HepG2 (cell line): ENCODE measurements at regions not wholly inside any gene's neighbourhood (a gene's known extent, or its start where the extent isn't known, plus 50 kb on each side); places are given as distances from the start of the nearest gene placed in this dataset.

Source experiments
- ATAC-seq: fragments of 200-7000 bp; cut with Tn5 transposase; 3 replicates; pipeline ENCODE4 v1.9.1; 2020; ENCODE audit warnings: mild to moderate bottlenecking, moderate library complexity
- BruUV-seq: library from RNA; stranded (reverse); fragments of 400-500 nt; replicated peaks from 2 replicates; lab custom pipeline; 2021; lab: Mats Ljungman, UMichigan
- CTCF ChIA-PET: fragments of 300-600 bp; formaldehyde crosslinking; extraction: SDS; loops from one replicate; lab custom pipeline; 2021; ENCODE audit warnings: low total read pairs, inconsistent platforms, low intra/inter-chr PET ratio; lab: Yijun Ruan, JAX
- POLR2A ChIA-PET: fragments of 350-600 bp; sonication (Branson Sonifier 250); formaldehyde crosslinking; loops from one replicate; lab custom pipeline; 2020; ENCODE audit warnings: antibody characterized with exemption, inconsistent platforms; lab: Yijun Ruan, JAX
- DNase-seq: peaks from one replicate; pipeline ENCODE4 v3.0.0-alpha.2; 2015; ENCODE audit warnings: low spot score
- FAIRE-seq: peaks from 3 replicates; lab custom pipeline; 2011; peaks lifted over from hg19 to GRCh38; lab: Jason Lieb, UNC
- H2AFZ ChIP-seq: one replicate; pipeline ENCODE4 v1.6.1; 2011; ENCODE audit warnings: low read length, inconsistent platforms
- H3K27ac ChIP-seq: fragments of 300-600 bp; 3 replicates; pipeline ENCODE4 v1.8.0; 2011; ENCODE audit warnings: mixed run types, mild to moderate bottlenecking, mixed read lengths, low read length, inconsistent platforms; ENCODE audit not compliant: insufficient read depth; ENCODE audit errors: extremely low read length
- H3K27me3 ChIP-seq, 2 experiments: fragments of 200-600 bp in 1 of 2; 2 replicates in 1 of 2; 3 replicates in 1 of 2; pipeline versions ENCODE4 v1.6.0 to v1.8.0; 2011; ENCODE audit warnings: low read length in 2 of 2, mild to moderate bottlenecking in 2 of 2, moderate library complexity in 2 of 2, inconsistent platforms in 1 of 2; ENCODE audit not compliant: insufficient read depth in 2 of 2, control insufficient read depth in 1 of 2
- H3K36me3 ChIP-seq, 2 experiments: fragments of 200-600 bp in 1 of 2; replicated peaks in 1 of 2; 2 replicates in 1 of 2; 3 replicates in 1 of 2; pipeline versions ENCODE4 v1.5.1 to v1.8.0; 2011; ENCODE audit warnings: low read length in 2 of 2, inconsistent platforms in 1 of 2; ENCODE audit not compliant: insufficient read depth in 2 of 2, control insufficient read depth in 1 of 2
- H3K4me1 ChIP-seq: 2 replicates; pipeline ENCODE4 v1.5.1; 2012; ENCODE audit warnings: low read length, inconsistent platforms; ENCODE audit not compliant: insufficient read depth
- H3K4me2 ChIP-seq: 2 replicates; pipeline ENCODE4 v1.6.0; 2011; ENCODE audit warnings: low read depth, low read length, inconsistent platforms
- H3K4me3 ChIP-seq, 3 experiments: fragments of 200-600 bp in 1 of 3; sonication (generic), shearing (Covaris generic) in 1 of 3; replicated peaks in 1 of 3; 2 replicates each; pipeline ENCODE4 v1.5.1; 2011 to 2016; ENCODE audit warnings: low read length in 3 of 3, inconsistent platforms in 2 of 3, low read depth in 2 of 3, mild to moderate bottlenecking in 2 of 3, control low read depth in 1 of 3, mixed read lengths in 1 of 3; ENCODE audit not compliant: insufficient read depth in 1 of 3
- H3K79me2 ChIP-seq: one replicate; pipeline ENCODE4 v1.6.1; 2011; ENCODE audit warnings: low read length, inconsistent platforms; ENCODE audit not compliant: insufficient read depth
- H3K9ac ChIP-seq: 2 replicates; pipeline ENCODE4 v1.6.0; 2011; ENCODE audit warnings: mild to moderate bottlenecking, low read depth, low read length, inconsistent platforms; ENCODE audit not compliant: insufficient read depth
- H3K9me3 ChIP-seq: 2 replicates; pipeline ENCODE4 v1.5.1; 2012; ENCODE audit warnings: mild to moderate bottlenecking, low read length
- H4K20me1 ChIP-seq: 2 replicates; pipeline ENCODE4 v1.6.0; 2011; ENCODE audit warnings: inconsistent platforms, mild to moderate bottlenecking, low read length, moderate library complexity; ENCODE audit not compliant: insufficient read depth
- E2F5 ChIP-seq: sonication (generic); formaldehyde crosslinking; conservative IDR thresholded peaks from 2 replicates; pipeline ENCODE4 v1.4.0; 2020; ENCODE audit warnings: missing genetic modification reagents
- GATA4 ChIP-seq: sonication (generic); IDR thresholded peaks from 2 replicates; pipeline ENCODE4 v1.6.1; 2016; ENCODE audit warnings: antibody characterized with exemption, low read depth, borderline replicate concordance
- HDAC6 ChIP-seq: fragments of 200-600 bp; sonication (generic); IDR thresholded peaks from 2 replicates; pipeline ENCODE4 v1.7.0; 2017; ENCODE audit warnings: mild to moderate bottlenecking, antibody characterized with exemption, low read length, low read depth
- MED13 ChIP-seq: sonication (generic); formaldehyde crosslinking; IDR thresholded peaks from 2 replicates; pipeline ENCODE4 v1.5.0; 2020; ENCODE audit warnings: missing genetic modification reagents
- MTF1 ChIP-seq: sonication (generic); formaldehyde crosslinking; IDR thresholded peaks from 2 replicates; pipeline ENCODE4 v1.5.0; 2020; ENCODE audit warnings: missing genetic modification reagents
- NR2C2 ChIP-seq: sonication (generic); formaldehyde crosslinking; IDR thresholded peaks from 2 replicates; pipeline ENCODE4 v1.4.0; 2020; ENCODE audit warnings: missing genetic modification reagents, mild to moderate bottlenecking, moderate library complexity, borderline replicate concordance
- SRF ChIP-seq: IDR thresholded peaks from 2 replicates; pipeline ENCODE4 v1.6.1; 2011; ENCODE audit warnings: mild to moderate bottlenecking, low read depth, low read length, moderate library complexity
- TCF7L2 ChIP-seq: IDR thresholded peaks from 2 replicates; pipeline ENCODE4 v1.6.1; 2011; ENCODE audit warnings: mild to moderate bottlenecking, low read depth, low read length, moderate library complexity
- U2AF1 ChIP-seq: fragments of 200-400 bp; formaldehyde crosslinking; optimal IDR thresholded peaks from 2 replicates; pipeline ENCODE3; 2017; ENCODE audit warnings: mild to moderate bottlenecking, low read depth, low read length
- ZNF263 ChIP-seq: sonication (generic); formaldehyde crosslinking; IDR thresholded peaks from 2 replicates; pipeline ENCODE4 v1.4.0; 2020; ENCODE audit warnings: missing genetic modification reagents
- ZNF264 ChIP-seq: sonication (generic); formaldehyde crosslinking; IDR thresholded peaks from 2 replicates; pipeline ENCODE4 v1.4.0; 2020; ENCODE audit warnings: missing genetic modification reagents
- ZNF335 ChIP-seq: sonication (generic); formaldehyde crosslinking; IDR thresholded peaks from 2 replicates; pipeline ENCODE4 v1.4.0; 2020; ENCODE audit warnings: missing genetic modification reagents
- ZNF446 ChIP-seq: sonication (generic); formaldehyde crosslinking; IDR thresholded peaks from 2 replicates; pipeline ENCODE4 v1.5.0; 2020; ENCODE audit warnings: mild to moderate bottlenecking, missing genetic modification reagents
- ZNF468 ChIP-seq: sonication (generic); formaldehyde crosslinking; IDR thresholded peaks from 2 replicates; pipeline ENCODE4 v1.8.0; 2022; ENCODE audit warnings: mild to moderate bottlenecking, moderate library complexity, missing genetic modification reagents
- ZNF790 ChIP-seq: sonication (generic); formaldehyde crosslinking; IDR thresholded peaks from 2 replicates; pipeline ENCODE4 v1.8.0; 2022; ENCODE audit warnings: missing genetic modification reagents, mild to moderate bottlenecking, borderline replicate concordance
- WGBS: methylation state at CpG from one replicate; pipeline ENCODE4 v1.1.6; 2017; ENCODE audit warnings: low lambda C conversion rate; 5-methylcytosine and 5-hydroxymethylcytosine counted together
- in situ Hi-C: cut with HindIII; loops from 2 replicates; pipeline ENCODE4 v1.10.0; 2017; ENCODE audit warnings: low pct_unique_long_range_greater_than_20kb; ENCODE audit not compliant: extremely low pct_ligation_motif_present
- intact Hi-C: fragments of 100-400 bp; cut with micrococcal nuclease; formaldehyde crosslinking; loops from one replicate; pipeline ENCODE4 v1.10.0; 2022; ENCODE audit not compliant: unreplicated experiment
- TF ChIP-seq, protein P1 (sequence below), 2 experiments: fragments of 450-650 bp in 1 of 2; sonication (generic) in 1 of 2; formaldehyde crosslinking in 1 of 2; IDR thresholded peaks; 2 replicates each; pipeline versions ENCODE4 v1.6.1 to v1.8.0; 2016 to 2022; ENCODE audit warnings: antibody characterized with exemption in 1 of 2, mild to moderate bottlenecking in 1 of 2, missing genetic modification reagents in 1 of 2

DNA sequence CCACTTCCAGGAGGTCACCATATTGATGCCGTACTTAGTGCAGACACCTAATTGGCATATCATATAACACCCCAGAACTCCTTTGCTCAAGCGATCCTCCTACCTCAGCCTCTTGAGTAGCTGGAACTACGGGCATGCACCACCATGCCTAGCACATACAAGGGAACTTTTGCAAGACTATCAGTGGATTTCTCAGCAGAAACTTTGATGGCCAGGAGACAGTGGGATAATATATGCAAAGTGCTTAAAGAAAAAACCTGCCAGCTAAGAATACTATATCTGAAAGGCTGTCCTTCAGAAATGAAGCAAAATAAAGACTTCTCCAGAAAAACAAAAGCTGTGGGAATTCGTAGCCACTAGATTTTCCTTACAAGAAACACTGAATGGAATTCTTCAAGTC, 387.1 kb downstream of the DHX35 start:
- Histone ChIP-seq H4K20me1 (no peaks in the 10 kb centered on the region), H2AFZ (no peak overlapping the region), H3K27me3 (no peaks in the 10 kb centered on the region), H3K4me3 (no peak overlapping the region), H3K9ac (no peak overlapping the region), H3K36me3 (no peaks in the 10 kb centered on the region)
- CTCF ChIA-PET, result no interaction called here
- DNase-seq, result no peak
- TF ChIP-seq, protein P1, sequence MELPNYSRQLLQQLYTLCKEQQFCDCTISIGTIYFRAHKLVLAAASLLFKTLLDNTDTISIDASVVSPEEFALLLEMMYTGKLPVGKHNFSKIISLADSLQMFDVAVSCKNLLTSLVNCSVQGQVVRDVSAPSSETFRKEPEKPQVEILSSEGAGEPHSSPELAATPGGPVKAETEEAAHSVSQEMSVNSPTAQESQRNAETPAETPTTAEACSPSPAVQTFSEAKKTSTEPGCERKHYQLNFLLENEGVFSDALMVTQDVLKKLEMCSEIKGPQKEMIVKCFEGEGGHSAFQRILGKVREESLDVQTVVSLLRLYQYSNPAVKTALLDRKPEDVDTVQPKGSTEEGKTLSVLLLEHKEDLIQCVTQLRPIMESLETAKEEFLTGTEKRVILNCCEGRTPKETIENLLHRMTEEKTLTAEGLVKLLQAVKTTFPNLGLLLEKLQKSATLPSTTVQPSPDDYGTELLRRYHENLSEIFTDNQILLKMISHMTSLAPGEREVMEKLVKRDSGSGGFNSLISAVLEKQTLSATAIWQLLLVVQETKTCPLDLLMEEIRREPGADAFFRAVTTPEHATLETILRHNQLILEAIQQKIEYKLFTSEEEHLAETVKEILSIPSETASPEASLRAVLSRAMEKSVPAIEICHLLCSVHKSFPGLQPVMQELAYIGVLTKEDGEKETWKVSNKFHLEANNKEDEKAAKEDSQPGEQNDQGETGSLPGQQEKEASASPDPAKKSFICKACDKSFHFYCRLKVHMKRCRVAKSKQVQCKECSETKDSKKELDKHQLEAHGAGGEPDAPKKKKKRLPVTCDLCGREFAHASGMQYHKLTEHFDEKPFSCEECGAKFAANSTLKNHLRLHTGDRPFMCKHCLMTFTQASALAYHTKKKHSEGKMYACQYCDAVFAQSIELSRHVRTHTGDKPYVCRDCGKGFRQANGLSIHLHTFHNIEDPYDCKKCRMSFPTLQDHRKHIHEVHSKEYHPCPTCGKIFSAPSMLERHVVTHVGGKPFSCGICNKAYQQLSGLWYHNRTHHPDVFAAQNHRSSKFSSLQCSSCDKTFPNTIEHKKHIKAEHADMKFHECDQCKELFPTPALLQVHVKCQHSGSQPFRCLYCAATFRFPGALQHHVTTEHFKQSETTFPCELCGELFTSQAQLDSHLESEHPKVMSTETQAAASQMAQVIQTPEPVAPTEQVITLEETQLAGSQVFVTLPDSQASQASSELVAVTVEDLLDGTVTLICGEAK (IDR thresholded peaks at IDR 0.05), result no peak
- TF ChIP-seq, protein P1 (CRISPR knock-in tag; IDR thresholded peaks at IDR 0.05), result no peak
- TF ChIP-seq ZNF335 (no peak), ZNF468 (CRISPR knock-in tag) (no peak), U2AF1 (no peak), MED13 (CRISPR knock-in tag) (no peak), E2F5 (CRISPR knock-in tag) (no peak), SRF (no peak), NR2C2 (CRISPR knock-in tag) (no peak), GATA4 (no peak), ZNF790 (CRISPR knock-in tag) (no peak), ZNF446 (CRISPR knock-in tag) (no peak), TCF7L2 (no peak), ZNF263 (CRISPR knock-in tag) (no peak), ZNF264 (no peak), MTF1 (no peak), HDAC6 (no peak)
- TF ChIP-seq, all 625 proteins: peak for 0
- H3K9me3 ChIP-seq, result peaks cover 42% of the 10 kb centered on the region
- FAIRE-seq (no peak), ATAC-seq (no peak)
- in situ Hi-C loops, result no loop called here
- intact Hi-C loops, result no loop called here
- H3K4me1 ChIP-seq, result no peaks in the 10 kb centered on the region
- no peak overlapping the region for H3K27ac ChIP-seq
- POLR2A ChIA-PET, result no interaction called here
- H3K4me2 ChIP-seq, result no peak overlapping the region
- 15% methylated on average over 4 of the region's 4 CpGs for WGBS
- no peaks in the 10 kb centered on the region for H3K79me2 ChIP-seq
- no TSS peak for BruUV-seq
